HepG2 (cell line): ENCODE measurements at regions not wholly inside any gene's neighbourhood (a gene's known extent, or its start where the extent isn't known, plus 50 kb on each side); places are given as distances from the start of the nearest gene placed in this dataset.

Source experiments
- ATAC-seq: fragments of 200-7000 bp; cut with Tn5 transposase; 3 replicates; pipeline ENCODE4 v1.9.1; 2020; ENCODE audit warnings: mild to moderate bottlenecking, moderate library complexity
- BruUV-seq: library from RNA; stranded (reverse); fragments of 400-500 nt; replicated peaks from 2 replicates; lab custom pipeline; 2021; lab: Mats Ljungman, UMichigan
- CTCF ChIA-PET: fragments of 300-600 bp; formaldehyde crosslinking; extraction: SDS; loops from one replicate; lab custom pipeline; 2021; ENCODE audit warnings: low total read pairs, inconsistent platforms, low intra/inter-chr PET ratio; lab: Yijun Ruan, JAX
- POLR2A ChIA-PET: fragments of 350-600 bp; sonication (Branson Sonifier 250); formaldehyde crosslinking; loops from one replicate; lab custom pipeline; 2020; ENCODE audit warnings: antibody characterized with exemption, inconsistent platforms; lab: Yijun Ruan, JAX
- DNase-seq: peaks from one replicate; pipeline ENCODE4 v3.0.0-alpha.2; 2015; ENCODE audit warnings: low spot score
- FAIRE-seq: peaks from 3 replicates; lab custom pipeline; 2011; peaks lifted over from hg19 to GRCh38; lab: Jason Lieb, UNC
- H2AFZ ChIP-seq: one replicate; pipeline ENCODE4 v1.6.1; 2011; ENCODE audit warnings: low read length, inconsistent platforms
- H3K27ac ChIP-seq: fragments of 300-600 bp; 3 replicates; pipeline ENCODE4 v1.8.0; 2011; ENCODE audit warnings: mixed run types, mild to moderate bottlenecking, mixed read lengths, low read length, inconsistent platforms; ENCODE audit not compliant: insufficient read depth; ENCODE audit errors: extremely low read length
- H3K27me3 ChIP-seq, 2 experiments: fragments of 200-600 bp in 1 of 2; 2 replicates in 1 of 2; 3 replicates in 1 of 2; pipeline versions ENCODE4 v1.6.0 to v1.8.0; 2011; ENCODE audit warnings: low read length in 2 of 2, mild to moderate bottlenecking in 2 of 2, moderate library complexity in 2 of 2, inconsistent platforms in 1 of 2; ENCODE audit not compliant: insufficient read depth in 2 of 2, control insufficient read depth in 1 of 2
- H3K36me3 ChIP-seq, 2 experiments: fragments of 200-600 bp in 1 of 2; replicated peaks in 1 of 2; 2 replicates in 1 of 2; 3 replicates in 1 of 2; pipeline versions ENCODE4 v1.5.1 to v1.8.0; 2011; ENCODE audit warnings: low read length in 2 of 2, inconsistent platforms in 1 of 2; ENCODE audit not compliant: insufficient read depth in 2 of 2, control insufficient read depth in 1 of 2
- H3K4me1 ChIP-seq: 2 replicates; pipeline ENCODE4 v1.5.1; 2012; ENCODE audit warnings: low read length, inconsistent platforms; ENCODE audit not compliant: insufficient read depth
- H3K4me2 ChIP-seq: 2 replicates; pipeline ENCODE4 v1.6.0; 2011; ENCODE audit warnings: low read depth, low read length, inconsistent platforms
- H3K4me3 ChIP-seq, 3 experiments: fragments of 200-600 bp in 1 of 3; sonication (generic), shearing (Covaris generic) in 1 of 3; replicated peaks in 1 of 3; 2 replicates each; pipeline ENCODE4 v1.5.1; 2011 to 2016; ENCODE audit warnings: low read length in 3 of 3, inconsistent platforms in 2 of 3, low read depth in 2 of 3, mild to moderate bottlenecking in 2 of 3, control low read depth in 1 of 3, mixed read lengths in 1 of 3; ENCODE audit not compliant: insufficient read depth in 1 of 3
- H3K79me2 ChIP-seq: one replicate; pipeline ENCODE4 v1.6.1; 2011; ENCODE audit warnings: low read length, inconsistent platforms; ENCODE audit not compliant: insufficient read depth
- H3K9ac ChIP-seq: 2 replicates; pipeline ENCODE4 v1.6.0; 2011; ENCODE audit warnings: mild to moderate bottlenecking, low read depth, low read length, inconsistent platforms; ENCODE audit not compliant: insufficient read depth
- H3K9me3 ChIP-seq: 2 replicates; pipeline ENCODE4 v1.5.1; 2012; ENCODE audit warnings: mild to moderate bottlenecking, low read length
- H4K20me1 ChIP-seq: 2 replicates; pipeline ENCODE4 v1.6.0; 2011; ENCODE audit warnings: inconsistent platforms, mild to moderate bottlenecking, low read length, moderate library complexity; ENCODE audit not compliant: insufficient read depth
- BORCS8-MEF2B ChIP-seq: sonication (generic); formaldehyde crosslinking; IDR thresholded peaks from 2 replicates; pipeline ENCODE4 v1.8.0; 2022; ENCODE audit warnings: mild to moderate bottlenecking, missing genetic modification reagents
- EZH2 ChIP-seq: conservative IDR thresholded peaks from 2 replicates; pipeline ENCODE4 v1.6.1; 2012; ENCODE audit warnings: mild to moderate bottlenecking, low read depth, low read length, moderate library complexity
- NKX3-1 ChIP-seq: sonication (generic); formaldehyde crosslinking; IDR thresholded peaks from 2 replicates; pipeline ENCODE4 v1.5.0; 2020; ENCODE audit warnings: missing genetic modification reagents
- RARG ChIP-seq: sonication (generic); formaldehyde crosslinking; IDR thresholded peaks from 2 replicates; pipeline ENCODE4 v1.4.0; 2020; ENCODE audit warnings: low read depth, mild to moderate bottlenecking, missing genetic modification reagents
- SIX4 ChIP-seq: sonication (generic); formaldehyde crosslinking; IDR thresholded peaks from 2 replicates; pipeline ENCODE4 v1.4.0; 2020; ENCODE audit warnings: missing genetic modification reagents
- TARDBP ChIP-seq: sonication (generic); formaldehyde crosslinking; IDR thresholded peaks from 2 replicates; pipeline ENCODE4 v1.8.0; 2022; ENCODE audit warnings: mild to moderate bottlenecking, missing genetic modification reagents
- WIZ ChIP-seq: sonication (generic); formaldehyde crosslinking; IDR thresholded peaks from 2 replicates; pipeline ENCODE4 v1.5.1; 2020; ENCODE audit warnings: mild to moderate bottlenecking, missing genetic modification reagents
- ZNF616 ChIP-seq: sonication (generic); formaldehyde crosslinking; IDR thresholded peaks from 2 replicates; pipeline ENCODE4 v1.5.0; 2020; ENCODE audit warnings: low read depth, mild to moderate bottlenecking, missing genetic modification reagents
- WGBS: methylation state at CpG from one replicate; pipeline ENCODE4 v1.1.6; 2017; ENCODE audit warnings: low lambda C conversion rate; 5-methylcytosine and 5-hydroxymethylcytosine counted together
- in situ Hi-C: cut with HindIII; loops from 2 replicates; pipeline ENCODE4 v1.10.0; 2017; ENCODE audit warnings: low pct_unique_long_range_greater_than_20kb; ENCODE audit not compliant: extremely low pct_ligation_motif_present
- intact Hi-C: fragments of 100-400 bp; cut with micrococcal nuclease; formaldehyde crosslinking; loops from one replicate; pipeline ENCODE4 v1.10.0; 2022; ENCODE audit not compliant: unreplicated experiment
- TF ChIP-seq, protein P1 (sequence below): sonication (generic); formaldehyde crosslinking; IDR thresholded peaks from 2 replicates; pipeline ENCODE4 v1.4.0; 2020; ENCODE audit warnings: missing genetic modification reagents, borderline replicate concordance
- TF ChIP-seq, protein P2 (sequence below): sonication (generic); formaldehyde crosslinking; IDR thresholded peaks from 2 replicates; pipeline ENCODE4 v1.4.0; 2020; ENCODE audit warnings: missing genetic modification reagents, borderline replicate concordance

DNA sequence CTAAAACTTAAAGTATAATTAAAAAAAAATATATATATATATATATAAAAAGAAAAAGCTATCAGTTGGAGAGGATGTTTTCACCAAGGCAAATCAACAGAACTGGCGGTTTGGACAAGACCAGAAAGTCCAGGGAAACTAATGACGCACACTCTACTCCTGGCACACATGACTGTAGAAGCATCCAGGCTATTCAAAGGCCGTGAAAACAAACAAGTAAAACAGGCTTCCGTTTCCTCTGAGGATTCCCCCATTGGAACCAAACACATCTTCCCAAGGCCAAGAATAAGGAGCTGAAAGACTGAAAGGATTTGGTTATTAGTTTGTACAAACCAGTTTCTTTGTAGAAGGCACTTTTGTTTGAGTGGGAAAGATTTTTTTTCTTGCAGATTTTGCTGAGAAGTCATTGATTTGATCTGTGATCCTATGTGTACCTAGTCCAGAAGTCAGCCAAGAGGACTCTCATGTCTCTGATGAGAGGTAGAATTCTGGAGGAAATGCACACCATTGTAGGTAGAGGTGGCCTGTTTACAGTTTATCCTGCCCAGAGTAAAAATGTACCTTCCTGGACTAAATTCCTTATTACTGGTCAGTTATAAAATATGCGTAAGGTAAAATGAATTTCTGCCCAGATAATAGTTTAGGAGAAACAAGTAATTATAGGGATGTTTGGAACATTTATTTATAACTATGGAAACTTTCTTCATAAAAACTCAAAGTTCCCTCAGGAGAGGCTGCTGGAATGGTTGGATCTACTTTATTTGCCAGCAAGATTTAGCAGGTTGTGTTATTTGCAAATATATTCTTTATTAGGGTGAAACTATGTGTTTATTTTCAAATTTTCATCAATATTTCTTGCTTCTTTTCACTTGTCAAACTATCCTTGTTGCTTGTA lies 66.5 kb downstream of the DMP1 start (continued):
- TF ChIP-seq, protein P1, sequence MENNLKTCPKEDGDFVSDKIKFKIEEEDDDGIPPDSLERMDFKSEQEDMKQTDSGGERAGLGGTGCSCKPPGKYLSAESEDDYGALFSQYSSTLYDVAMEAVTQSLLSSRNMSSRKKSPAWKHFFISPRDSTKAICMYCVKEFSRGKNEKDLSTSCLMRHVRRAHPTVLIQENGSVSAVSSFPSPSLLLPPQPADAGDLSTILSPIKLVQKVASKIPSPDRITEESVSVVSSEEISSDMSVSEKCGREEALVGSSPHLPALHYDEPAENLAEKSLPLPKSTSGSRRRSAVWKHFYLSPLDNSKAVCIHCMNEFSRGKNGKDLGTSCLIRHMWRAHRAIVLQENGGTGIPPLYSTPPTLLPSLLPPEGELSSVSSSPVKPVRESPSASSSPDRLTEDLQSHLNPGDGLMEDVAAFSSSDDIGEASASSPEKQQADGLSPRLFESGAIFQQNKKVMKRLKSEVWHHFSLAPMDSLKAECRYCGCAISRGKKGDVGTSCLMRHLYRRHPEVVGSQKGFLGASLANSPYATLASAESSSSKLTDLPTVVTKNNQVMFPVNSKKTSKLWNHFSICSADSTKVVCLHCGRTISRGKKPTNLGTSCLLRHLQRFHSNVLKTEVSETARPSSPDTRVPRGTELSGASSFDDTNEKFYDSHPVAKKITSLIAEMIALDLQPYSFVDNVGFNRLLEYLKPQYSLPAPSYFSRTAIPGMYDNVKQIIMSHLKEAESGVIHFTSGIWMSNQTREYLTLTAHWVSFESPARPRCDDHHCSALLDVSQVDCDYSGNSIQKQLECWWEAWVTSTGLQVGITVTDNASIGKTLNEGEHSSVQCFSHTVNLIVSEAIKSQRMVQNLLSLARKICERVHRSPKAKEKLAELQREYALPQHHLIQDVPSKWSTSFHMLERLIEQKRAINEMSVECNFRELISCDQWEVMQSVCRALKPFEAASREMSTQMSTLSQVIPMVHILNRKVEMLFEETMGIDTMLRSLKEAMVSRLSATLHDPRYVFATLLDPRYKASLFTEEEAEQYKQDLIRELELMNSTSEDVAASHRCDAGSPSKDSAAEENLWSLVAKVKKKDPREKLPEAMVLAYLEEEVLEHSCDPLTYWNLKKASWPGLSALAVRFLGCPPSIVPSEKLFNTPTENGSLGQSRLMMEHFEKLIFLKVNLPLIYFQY (CRISPR knock-in tag) = no peak
- no peak for TF ChIP-seq WIZ (CRISPR knock-in tag)
- TF ChIP-seq, all 625 proteins: peak for 0

DNA sequence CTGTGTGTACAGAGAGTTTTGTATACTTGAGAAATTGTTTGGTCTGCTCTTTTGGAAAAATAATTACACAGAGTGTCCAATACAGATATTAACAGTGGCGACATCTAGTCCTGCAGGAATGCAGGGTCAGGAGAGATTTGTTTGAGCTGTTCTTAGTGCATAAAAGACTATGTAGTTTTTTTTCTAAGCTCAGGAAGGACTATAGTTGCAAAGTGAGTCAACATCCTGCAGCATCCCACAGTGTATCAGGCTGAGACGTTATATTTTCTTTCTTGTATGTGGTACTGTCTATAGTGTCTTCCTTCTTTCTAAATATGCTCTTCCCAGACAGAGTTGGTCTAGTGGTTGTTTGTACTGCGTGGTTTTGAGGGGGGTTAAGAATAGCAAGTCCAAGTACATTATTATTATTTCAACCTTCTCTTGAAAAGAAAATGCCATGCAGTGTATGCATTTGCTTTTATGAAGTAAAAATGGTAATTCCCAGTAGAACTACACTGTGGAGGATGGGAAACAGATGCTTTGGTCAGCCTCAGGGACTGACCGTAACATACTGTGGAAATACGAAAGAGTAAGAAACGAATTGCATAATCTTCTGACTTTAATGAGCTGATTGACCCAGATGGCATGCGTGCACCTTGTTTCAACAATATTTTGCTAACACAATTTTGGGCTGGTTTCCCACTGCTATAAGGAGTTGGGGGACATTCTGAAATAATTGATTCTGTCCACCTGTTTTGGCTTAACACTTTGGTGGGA lies 67.4 kb downstream of the DMP1 start:
- CTCF ChIA-PET = no interaction called here
- Histone ChIP-seq H3K36me3 (no peaks in the 10 kb centered on the region), H3K79me2 (no peaks in the 10 kb centered on the region), H3K9ac (no peak overlapping the region), H3K9me3 (no peaks in the 10 kb centered on the region), H4K20me1 (no peaks in the 10 kb centered on the region), H3K4me1 (no peaks in the 10 kb centered on the region), H3K27me3 (no peaks in the 10 kb centered on the region), H3K27ac (no peak overlapping the region), H3K4me2 (no peak overlapping the region), H2AFZ (no peak overlapping the region), H3K4me3 (no peak overlapping the region)
- ATAC-seq = no peak
- in situ Hi-C loops (no loop called here), intact Hi-C loops (loop anchor here (1.0 kb wide), 1 partner anchor 21 kb away; no protein-coding TSS in a partner anchor)
- TF ChIP-seq SIX4 (CRISPR knock-in tag) (no peak), BORCS8-MEF2B (CRISPR knock-in tag) (no peak), NKX3-1 (no peak), ZNF616 (CRISPR knock-in tag) (no peak), EZH2 (no peak), RARG (CRISPR knock-in tag) (no peak), TARDBP (CRISPR knock-in tag) (no peak)
- TF ChIP-seq, protein P2, sequence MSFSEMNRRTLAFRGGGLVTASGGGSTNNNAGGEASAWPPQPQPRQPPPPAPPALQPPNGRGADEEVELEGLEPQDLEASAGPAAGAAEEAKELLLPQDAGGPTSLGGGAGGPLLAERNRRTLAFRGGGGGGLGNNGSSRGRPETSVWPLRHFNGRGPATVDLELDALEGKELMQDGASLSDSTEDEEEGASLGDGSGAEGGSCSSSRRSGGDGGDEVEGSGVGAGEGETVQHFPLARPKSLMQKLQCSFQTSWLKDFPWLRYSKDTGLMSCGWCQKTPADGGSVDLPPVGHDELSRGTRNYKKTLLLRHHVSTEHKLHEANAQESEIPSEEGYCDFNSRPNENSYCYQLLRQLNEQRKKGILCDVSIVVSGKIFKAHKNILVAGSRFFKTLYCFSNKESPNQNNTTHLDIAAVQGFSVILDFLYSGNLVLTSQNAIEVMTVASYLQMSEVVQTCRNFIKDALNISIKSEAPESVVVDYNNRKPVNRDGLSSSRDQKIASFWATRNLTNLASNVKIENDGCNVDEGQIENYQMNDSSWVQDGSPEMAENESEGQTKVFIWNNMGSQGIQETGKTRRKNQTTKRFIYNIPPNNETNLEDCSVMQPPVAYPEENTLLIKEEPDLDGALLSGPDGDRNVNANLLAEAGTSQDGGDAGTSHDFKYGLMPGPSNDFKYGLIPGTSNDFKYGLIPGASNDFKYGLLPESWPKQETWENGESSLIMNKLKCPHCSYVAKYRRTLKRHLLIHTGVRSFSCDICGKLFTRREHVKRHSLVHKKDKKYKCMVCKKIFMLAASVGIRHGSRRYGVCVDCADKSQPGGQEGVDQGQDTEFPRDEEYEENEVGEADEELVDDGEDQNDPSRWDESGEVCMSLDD (CRISPR knock-in tag) = no peak
- FAIRE-seq = no peak
- DNase-seq = no peak
- 8% methylated on average over 7 of the region's 7 CpGs for WGBS
- BruUV-seq = no TSS peak
- POLR2A ChIA-PET = no interaction called here
